Thyroid gland (tissue), 4 donors: ENCODE measurements at regions not wholly inside any gene's neighbourhood (a gene's known extent, or its start where the extent isn't known, plus 50 kb on each side); places are given as distances from the start of the nearest gene placed in this dataset.

ENCODE experiments used
- CTCF ChIP-seq, 6 experiments: fragments of 200-600 bp in 3 of 6; fragments of 450-650 bp in 3 of 6; sonication (generic) in 3 of 6; IDR thresholded peaks; one replicate each; pipeline ENCODE4 v1.5.1; 2016 to 2019; ENCODE audit warnings: antibody characterized with exemption in 6 of 6, mild to moderate bottlenecking in 2 of 6, inconsistent platforms in 1 of 6, moderate library complexity in 1 of 6
- POLR2A ChIP-seq, 2 donors: fragments of 450-650 bp; IDR thresholded peaks; one replicate each; pipeline ENCODE4 v1.6.1; 2017; ENCODE audit warnings: antibody characterized with exemption in 2 of 2, mild to moderate bottlenecking in 2 of 2, moderate library complexity in 1 of 2

GRCh38 chr3:22746221-22746620 is 456.9 kb upstream of the UBE2E2 start:
- TF ChIP-seq CTCF (IDR thresholded peaks at IDR 0.05) (no peak), POLR2A (IDR thresholded peaks at IDR 0.05) (no peak)
